MM.1S (cell line): ENCODE measurements at regions not wholly inside any gene's neighbourhood (a gene's known extent, or its start where the extent isn't known, plus 50 kb on each side); places are given as distances from the start of the nearest gene placed in this dataset.

Experiments
- DNase-seq: peaks from one replicate; pipeline ENCODE4 v3.0.0-alpha.2; 2015
- H2AFZ ChIP-seq: fragments of 300-600 bp; sonication (generic); 2 replicates; pipeline ENCODE4 v1.6.0; 2016; ENCODE audit warnings: antibody characterized with exemption, low read length
- H3F3A ChIP-seq: fragments of 300-600 bp; sonication (generic); 2 replicates; pipeline ENCODE4 v1.6.1; 2016; ENCODE audit warnings: mild to moderate bottlenecking, antibody characterized with exemption, low read length, moderate library complexity, mixed read lengths; ENCODE audit not compliant: insufficient read depth
- H3K27ac ChIP-seq: fragments of 300-600 bp; sonication (generic); 2 replicates; pipeline ENCODE4 v1.5.1; 2016; ENCODE audit warnings: mild to moderate bottlenecking, low read length
- H3K27me3 ChIP-seq: fragments of 300-600 bp; sonication (generic); replicated peaks from 2 replicates; pipeline ENCODE4 v1.6.0; 2016; ENCODE audit warnings: low read length; ENCODE audit not compliant: insufficient read depth
- H3K36me3 ChIP-seq: fragments of 300-600 bp; sonication (generic); replicated peaks from 2 replicates; pipeline ENCODE4 v1.6.1; 2016; ENCODE audit warnings: mild to moderate bottlenecking, low read length, mixed read lengths; ENCODE audit not compliant: insufficient read depth
- H3K4me1 ChIP-seq: fragments of 300-600 bp; sonication (generic); 2 replicates; pipeline ENCODE4 v1.6.1; 2016; ENCODE audit warnings: low read length, mixed read lengths
- H3K4me2 ChIP-seq: fragments of 300-600 bp; sonication (generic); 2 replicates; pipeline ENCODE4 v1.6.0; 2016; ENCODE audit warnings: low read depth, low read length
- H3K4me3 ChIP-seq: fragments of 300-600 bp; sonication (generic); 2 replicates; pipeline ENCODE4 v1.5.1; 2016; ENCODE audit warnings: low read length, mixed read lengths
- H3K79me2 ChIP-seq: fragments of 300-600 bp; sonication (generic); 2 replicates; pipeline ENCODE4 v1.6.1; 2016; ENCODE audit warnings: mixed run types, low read length, mixed read lengths
- H3K9ac ChIP-seq: fragments of 300-600 bp; sonication (generic); 2 replicates; pipeline ENCODE4 v1.6.1; 2016; ENCODE audit warnings: low read length, mixed read lengths
- H3K9me2 ChIP-seq: fragments of 300-600 bp; sonication (generic); replicated peaks from 2 replicates; pipeline ENCODE4 v1.6.1; 2016; ENCODE audit warnings: mild to moderate bottlenecking, low read length, mixed read lengths; ENCODE audit not compliant: insufficient read depth
- H3K9me3 ChIP-seq: fragments of 300-600 bp; sonication (generic); replicated peaks from 2 replicates; pipeline ENCODE4 v1.6.1; 2016; ENCODE audit warnings: mild to moderate bottlenecking, low read length, mixed read lengths; ENCODE audit not compliant: insufficient read depth
- H4K20me1 ChIP-seq: fragments of 300-600 bp; sonication (generic); 2 replicates; pipeline ENCODE4 v1.6.1; 2016; ENCODE audit warnings: mild to moderate bottlenecking, low read length, moderate library complexity, mixed read lengths; ENCODE audit not compliant: insufficient read depth
- CTCF ChIP-seq: fragments of 300-600 bp; sonication (generic); IDR thresholded peaks from 2 replicates; pipeline ENCODE4 v1.5.1; 2016; ENCODE audit warnings: antibody characterized with exemption, low read length, mixed read lengths
- EZH2 ChIP-seq: fragments of 300-600 bp; sonication (generic); optimal IDR thresholded peaks from 2 replicates; pipeline ENCODE3; 2017; ENCODE audit warnings: low read depth, mild to moderate bottlenecking, antibody characterized with exemption, low read length, mixed read lengths
- EZH2phosphoT487 ChIP-seq: fragments of 300-600 bp; sonication (generic); IDR thresholded peaks from 2 replicates; pipeline ENCODE4 v1.6.1; 2018; ENCODE audit warnings: antibody characterized with exemption, low read length

GRCh38 chr6:84489598-84489997, 262.2 kb upstream of the CEP162 start:
- Histone ChIP-seq H3K79me2 (no peaks in the 10 kb centered on the region), H2AFZ (no peak overlapping the region), H3K4me1 (no peaks in the 10 kb centered on the region), H3K4me3 (no peak overlapping the region), H3K27ac (no peak overlapping the region), H3K9me2 (no peaks in the 10 kb centered on the region), H3F3A (no peaks in the 10 kb centered on the region), H3K36me3 (no peaks in the 10 kb centered on the region), H4K20me1 (no peaks in the 10 kb centered on the region), H3K9ac (no peak overlapping the region), H3K27me3 (no peaks in the 10 kb centered on the region), H3K9me3 (no peaks in the 10 kb centered on the region), H3K4me2 (no peak overlapping the region)
- DNase-seq: no peak
- TF ChIP-seq EZH2 (no peak), EZH2phosphoT487 (no peak), CTCF (no peak)

- H3K9me3 ChIP-seq: no peaks in the 10 kb centered on the region
- TF ChIP-seq CTCF (no peak), EZH2 (no peak), EZH2phosphoT487 (no peak)
- H3K36me3 ChIP-seq: no peaks in the 10 kb centered on the region
- no peaks in the 10 kb centered on the region for H3K9me2 ChIP-seq
- H2AFZ ChIP-seq: no peak overlapping the region
- no peaks in the 10 kb centered on the region for H3K4me1 ChIP-seq
- no peak for DNase-seq
- no peaks in the 10 kb centered on the region for H4K20me1 ChIP-seq
- no peak overlapping the region for H3K9ac ChIP-seq
- H3K4me3 ChIP-seq: no peak overlapping the region
- H3K27me3 ChIP-seq: no peaks in the 10 kb centered on the region
- no peak overlapping the region for H3K4me2 ChIP-seq
- no peaks in the 10 kb centered on the region for H3K79me2 ChIP-seq
- no peaks in the 10 kb centered on the region for H3F3A ChIP-seq
- H3K27ac ChIP-seq: no peak overlapping the region
Measured at GRCh38 chr6:84486526-84486925, 259.1 kb upstream of the CEP162 start.

GRCh38 chr6:84469144-84469543, 241.7 kb upstream of the CEP162 start:
- Histone ChIP-seq H3K4me3 (no peak overlapping the region), H3K4me1 (no peaks in the 10 kb centered on the region), H3K27me3 (no peaks in the 10 kb centered on the region), H4K20me1 (no peaks in the 10 kb centered on the region), H3K4me2 (no peak overlapping the region), H3K27ac (no peak overlapping the region), H3K9me3 (no peaks in the 10 kb centered on the region), H3K9me2 (no peaks in the 10 kb centered on the region), H3K36me3 (no peaks in the 10 kb centered on the region), H3K79me2 (no peaks in the 10 kb centered on the region), H3F3A (no peaks in the 10 kb centered on the region), H3K9ac (no peak overlapping the region), H2AFZ (no peak overlapping the region)
- TF ChIP-seq CTCF (no peak), EZH2 (no peak), EZH2phosphoT487 (no peak)
- no peak for DNase-seq

GRCh38 chr6:84467296-84467695, 239.9 kb upstream of the CEP162 start:
- TF ChIP-seq EZH2phosphoT487 (no peak), EZH2 (no peak), CTCF (no peak)
- Histone ChIP-seq H3K79me2 (no peaks in the 10 kb centered on the region), H3K4me1 (no peaks in the 10 kb centered on the region), H3K36me3 (no peaks in the 10 kb centered on the region), H3K9me3 (no peaks in the 10 kb centered on the region), H3K27me3 (no peaks in the 10 kb centered on the region), H3K9me2 (no peaks in the 10 kb centered on the region), H4K20me1 (no peaks in the 10 kb centered on the region), H3K4me2 (no peak overlapping the region), H2AFZ (no peak overlapping the region), H3K27ac (no peak overlapping the region), H3K9ac (no peak overlapping the region), H3F3A (no peaks in the 10 kb centered on the region), H3K4me3 (no peak overlapping the region)
- no peak for DNase-seq
